SK-N-SH treated with all-trans-retinoic acid at 6 μM for 48 hours (cell line): ENCODE measurements at regions not wholly inside any gene's neighbourhood (a gene's known extent, or its start where the extent isn't known, plus 50 kb on each side); places are given as distances from the start of the nearest gene placed in this dataset.

Experiments
- ATAC-seq: fragments of 200-7000 bp; cut with Tn5 transposase; 3 replicates; pipeline ENCODE4 v1.9.1; 2020; ENCODE audit warnings: mild to moderate bottlenecking, moderate library complexity
- ARNTL ChIP-seq: fragments of 450-650 bp; formaldehyde crosslinking; IDR thresholded peaks from 2 replicates; pipeline ENCODE4 v1.5.0; 2020; ENCODE audit warnings: low read depth, mild to moderate bottlenecking, moderate library complexity, borderline replicate concordance
- BACH2 ChIP-seq: fragments of 250-450 bp; sonication (Bioruptor Pico); IDR thresholded peaks from 2 replicates; pipeline ENCODE4 v1.9.0; 2021; ENCODE audit warnings: mild to moderate bottlenecking, borderline replicate concordance
- CSDC2 ChIP-seq: fragments of 250-450 bp; sonication (Bioruptor Pico); IDR thresholded peaks from 2 replicates; pipeline ENCODE4 v1.5.0; 2020; ENCODE audit warnings: mild to moderate bottlenecking, moderate library complexity
- ESRRG ChIP-seq: fragments of 250-450 bp; sonication (Bioruptor Pico); IDR thresholded peaks from 2 replicates; pipeline ENCODE4 v1.6.1; 2021; ENCODE audit warnings: mild to moderate bottlenecking
- GLIS3 ChIP-seq: fragments of 250-450 bp; sonication (Bioruptor Pico); IDR thresholded peaks from 2 replicates; pipeline ENCODE4 v1.5.0; 2020; ENCODE audit warnings: mild to moderate bottlenecking, moderate library complexity
- ISL1 ChIP-seq: fragments of 250-450 bp; sonication (Bioruptor Pico); IDR thresholded peaks from 2 replicates; pipeline ENCODE4 v2.1.2; 2022; ENCODE audit warnings: mild to moderate bottlenecking, moderate library complexity
- OSR1 ChIP-seq: fragments of 250-450 bp; sonication (Bioruptor Pico); IDR thresholded peaks from 2 replicates; pipeline ENCODE4 v1.8.0; 2022; ENCODE audit warnings: moderate library complexity, mild to moderate bottlenecking, inconsistent platforms
- PPARA ChIP-seq: fragments of 250-450 bp; sonication (Bioruptor Pico); IDR thresholded peaks from 2 replicates; pipeline ENCODE4 v1.5.0; 2020; ENCODE audit warnings: mild to moderate bottlenecking, borderline replicate concordance
- SNAI2 ChIP-seq: fragments of 250-450 bp; sonication (Bioruptor Pico); IDR thresholded peaks from 2 replicates; pipeline ENCODE4 v1.5.0; 2020; ENCODE audit warnings: mild to moderate bottlenecking, moderate library complexity
- TOX ChIP-seq: fragments of 250-450 bp; sonication (Bioruptor Pico); IDR thresholded peaks from 2 replicates; pipeline ENCODE4 v1.8.0; 2021; ENCODE audit warnings: mild to moderate bottlenecking, moderate library complexity, borderline replicate concordance
- ZFP3 ChIP-seq: fragments of 250-450 bp; sonication (Bioruptor Pico); IDR thresholded peaks from 2 replicates; pipeline ENCODE4 v1.5.0; 2020; ENCODE audit warnings: mild to moderate bottlenecking, moderate library complexity
- ZFP30 ChIP-seq: fragments of 450-650 bp; formaldehyde crosslinking; IDR thresholded peaks from 2 replicates; pipeline ENCODE4 v1.5.0; 2022; ENCODE audit warnings: mild to moderate bottlenecking, moderate library complexity
- ZNF565 ChIP-seq: fragments of 450-650 bp; formaldehyde crosslinking; conservative IDR thresholded peaks from 2 replicates; pipeline ENCODE4 v1.5.0; 2020; ENCODE audit warnings: low read depth, mild to moderate bottlenecking, moderate library complexity
- ZNF70 ChIP-seq: fragments of 450-650 bp; formaldehyde crosslinking; IDR thresholded peaks from 2 replicates; pipeline ENCODE4 v1.5.0; 2020; ENCODE audit warnings: mild to moderate bottlenecking, moderate library complexity
- ZNF8 ChIP-seq: fragments of 450-650 bp; formaldehyde crosslinking; IDR thresholded peaks from 2 replicates; pipeline ENCODE4 v1.5.0; 2020; ENCODE audit warnings: mild to moderate bottlenecking, moderate library complexity
- TF ChIP-seq, protein P1 (sequence below): fragments of 250-450 bp; sonication (Bioruptor Pico); IDR thresholded peaks from 2 replicates; pipeline ENCODE4 v1.5.1; 2021; ENCODE audit warnings: mild to moderate bottlenecking, moderate library complexity
- TF ChIP-seq, protein P2 (sequence below): fragments of 250-450 bp; sonication (Bioruptor Pico); IDR thresholded peaks from 2 replicates; pipeline ENCODE4 v1.5.0; 2020; ENCODE audit warnings: mild to moderate bottlenecking, moderate library complexity
- TF ChIP-seq, protein P3 (sequence below): fragments of 250-450 bp; sonication (Bioruptor Pico); IDR thresholded peaks from 2 replicates; pipeline ENCODE4 v1.5.1; 2020; ENCODE audit warnings: low read depth, mild to moderate bottlenecking, moderate library complexity
- TF ChIP-seq, protein P4 (sequence below): fragments of 250-450 bp; sonication (Bioruptor Pico); IDR thresholded peaks from 2 replicates; pipeline ENCODE4 v1.8.0; 2020; ENCODE audit warnings: mild to moderate bottlenecking, moderate library complexity, borderline replicate concordance
- TF ChIP-seq, protein P5 (sequence below): fragments of 250-450 bp; sonication (Bioruptor Pico); IDR thresholded peaks from 2 replicates; pipeline ENCODE4 v1.8.0; 2021; ENCODE audit warnings: low read depth, mild to moderate bottlenecking, moderate library complexity, borderline replicate concordance

DNA sequence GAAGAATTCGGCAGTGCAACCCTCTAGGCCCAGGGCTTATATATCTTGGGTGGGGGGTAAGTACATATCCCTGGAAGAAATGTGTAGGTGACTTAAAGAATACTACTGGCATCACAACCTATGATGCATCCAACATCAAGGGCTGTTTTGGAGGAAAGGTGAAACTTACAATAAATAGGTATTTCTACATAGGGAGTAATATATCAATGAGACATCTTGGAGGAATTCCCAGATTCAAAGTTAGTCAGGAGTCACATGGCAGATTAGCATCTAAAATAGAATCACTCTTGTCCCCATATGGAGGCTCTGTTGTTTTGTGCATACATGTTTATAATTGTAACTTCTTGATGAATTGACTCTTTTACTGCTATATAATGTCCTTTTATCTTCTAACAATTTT is 375.5 kb downstream of the PAX1 start:
- ATAC-seq: no peak
- no peak for TF ChIP-seq ESRRG (CRISPR knock-in tag)
- TF ChIP-seq ISL1 (CRISPR knock-in tag): 0 out of 2 replicates have a peak, but pooled peaks have one; percentile 28

DNA sequence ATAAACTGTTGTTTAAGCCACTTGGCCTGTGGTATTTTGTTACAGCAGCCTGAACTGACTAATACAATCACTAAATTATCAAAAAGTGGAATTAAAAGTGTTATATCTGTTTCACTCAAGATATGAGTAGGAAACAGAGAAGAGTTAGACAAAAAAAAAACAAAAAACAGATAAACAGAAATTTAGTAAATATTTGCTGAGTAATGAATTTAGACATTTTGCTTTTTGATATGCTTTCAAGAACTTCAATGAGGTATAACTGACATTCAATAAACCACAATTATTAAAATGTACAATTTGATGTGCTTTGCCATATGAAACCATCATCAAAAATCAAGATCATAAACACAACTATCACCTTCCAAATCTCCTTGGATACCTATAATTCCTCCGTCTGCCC is 369.2 kb downstream of the PAX1 start:
- no peak for ATAC-seq
- TF ChIP-seq BACH2 (no peak), ZNF8 (CRISPR knock-in tag) (no peak), ISL1 (CRISPR knock-in tag) (no peak), SNAI2 (CRISPR knock-in tag) (no peak), ZFP3 (no peak), ESRRG (CRISPR knock-in tag) (no peak), TOX (no peak), OSR1 (CRISPR knock-in tag) (no peak), ZNF565 (CRISPR knock-in tag) (no peak)
- TF ChIP-seq, protein P1, sequence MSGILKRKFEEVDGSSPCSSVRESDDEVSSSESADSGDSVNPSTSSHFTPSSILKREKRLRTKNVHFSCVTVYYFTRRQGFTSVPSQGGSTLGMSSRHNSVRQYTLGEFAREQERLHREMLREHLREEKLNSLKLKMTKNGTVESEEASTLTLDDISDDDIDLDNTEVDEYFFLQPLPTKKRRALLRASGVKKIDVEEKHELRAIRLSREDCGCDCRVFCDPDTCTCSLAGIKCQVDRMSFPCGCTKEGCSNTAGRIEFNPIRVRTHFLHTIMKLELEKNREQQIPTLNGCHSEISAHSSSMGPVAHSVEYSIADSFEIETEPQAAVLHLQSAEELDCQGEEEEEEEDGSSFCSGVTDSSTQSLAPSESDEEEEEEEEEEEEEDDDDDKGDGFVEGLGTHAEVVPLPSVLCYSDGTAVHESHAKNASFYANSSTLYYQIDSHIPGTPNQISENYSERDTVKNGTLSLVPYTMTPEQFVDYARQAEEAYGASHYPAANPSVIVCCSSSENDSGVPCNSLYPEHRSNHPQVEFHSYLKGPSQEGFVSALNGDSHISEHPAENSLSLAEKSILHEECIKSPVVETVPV (CRISPR knock-in tag): no peak
- TF ChIP-seq, protein P2, sequence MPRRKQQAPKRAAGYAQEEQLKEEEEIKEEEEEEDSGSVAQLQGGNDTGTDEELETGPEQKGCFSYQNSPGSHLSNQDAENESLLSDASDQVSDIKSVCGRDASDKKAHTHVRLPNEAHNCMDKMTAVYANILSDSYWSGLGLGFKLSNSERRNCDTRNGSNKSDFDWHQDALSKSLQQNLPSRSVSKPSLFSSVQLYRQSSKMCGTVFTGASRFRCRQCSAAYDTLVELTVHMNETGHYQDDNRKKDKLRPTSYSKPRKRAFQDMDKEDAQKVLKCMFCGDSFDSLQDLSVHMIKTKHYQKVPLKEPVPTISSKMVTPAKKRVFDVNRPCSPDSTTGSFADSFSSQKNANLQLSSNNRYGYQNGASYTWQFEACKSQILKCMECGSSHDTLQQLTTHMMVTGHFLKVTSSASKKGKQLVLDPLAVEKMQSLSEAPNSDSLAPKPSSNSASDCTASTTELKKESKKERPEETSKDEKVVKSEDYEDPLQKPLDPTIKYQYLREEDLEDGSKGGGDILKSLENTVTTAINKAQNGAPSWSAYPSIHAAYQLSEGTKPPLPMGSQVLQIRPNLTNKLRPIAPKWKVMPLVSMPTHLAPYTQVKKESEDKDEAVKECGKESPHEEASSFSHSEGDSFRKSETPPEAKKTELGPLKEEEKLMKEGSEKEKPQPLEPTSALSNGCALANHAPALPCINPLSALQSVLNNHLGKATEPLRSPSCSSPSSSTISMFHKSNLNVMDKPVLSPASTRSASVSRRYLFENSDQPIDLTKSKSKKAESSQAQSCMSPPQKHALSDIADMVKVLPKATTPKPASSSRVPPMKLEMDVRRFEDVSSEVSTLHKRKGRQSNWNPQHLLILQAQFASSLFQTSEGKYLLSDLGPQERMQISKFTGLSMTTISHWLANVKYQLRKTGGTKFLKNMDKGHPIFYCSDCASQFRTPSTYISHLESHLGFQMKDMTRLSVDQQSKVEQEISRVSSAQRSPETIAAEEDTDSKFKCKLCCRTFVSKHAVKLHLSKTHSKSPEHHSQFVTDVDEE (CRISPR knock-in tag): no peak

DNA sequence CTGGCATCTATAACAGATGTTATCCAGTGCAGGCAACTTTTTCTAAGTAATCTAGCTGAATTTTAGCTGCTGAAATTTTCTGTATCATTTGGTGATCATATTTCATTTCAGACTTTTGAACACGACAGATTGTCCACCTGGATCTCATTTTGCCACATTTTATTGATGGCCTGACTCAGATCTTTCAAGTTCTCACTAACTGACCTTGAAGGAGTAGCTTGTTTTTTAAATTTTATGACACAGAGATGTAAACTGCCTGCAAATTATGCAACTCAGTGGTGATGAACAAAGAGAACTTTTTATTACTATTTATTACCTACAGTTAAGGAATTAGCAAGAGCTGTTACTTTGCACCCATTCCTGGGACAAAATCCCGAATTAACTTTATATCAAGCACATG is 366.4 kb downstream of the PAX1 start:
- no peak for ATAC-seq
- TF ChIP-seq PPARA (no peak), BACH2 (no peak), ZNF8 (CRISPR knock-in tag) (no peak), ZFP30 (CRISPR knock-in tag) (no peak), ZNF70 (CRISPR knock-in tag) (no peak), ZNF565 (CRISPR knock-in tag) (no peak), GLIS3 (CRISPR knock-in tag) (no peak), CSDC2 (CRISPR knock-in tag) (no peak), TOX (no peak), ESRRG (CRISPR knock-in tag) (no peak), ZFP3 (no peak), ISL1 (CRISPR knock-in tag) (no peak), ARNTL (CRISPR knock-in tag) (no peak), OSR1 (CRISPR knock-in tag) (no peak)
- TF ChIP-seq, protein P1 (CRISPR knock-in tag): no peak
- TF ChIP-seq, protein P2 (CRISPR knock-in tag): no peak
- TF ChIP-seq, protein P3, sequence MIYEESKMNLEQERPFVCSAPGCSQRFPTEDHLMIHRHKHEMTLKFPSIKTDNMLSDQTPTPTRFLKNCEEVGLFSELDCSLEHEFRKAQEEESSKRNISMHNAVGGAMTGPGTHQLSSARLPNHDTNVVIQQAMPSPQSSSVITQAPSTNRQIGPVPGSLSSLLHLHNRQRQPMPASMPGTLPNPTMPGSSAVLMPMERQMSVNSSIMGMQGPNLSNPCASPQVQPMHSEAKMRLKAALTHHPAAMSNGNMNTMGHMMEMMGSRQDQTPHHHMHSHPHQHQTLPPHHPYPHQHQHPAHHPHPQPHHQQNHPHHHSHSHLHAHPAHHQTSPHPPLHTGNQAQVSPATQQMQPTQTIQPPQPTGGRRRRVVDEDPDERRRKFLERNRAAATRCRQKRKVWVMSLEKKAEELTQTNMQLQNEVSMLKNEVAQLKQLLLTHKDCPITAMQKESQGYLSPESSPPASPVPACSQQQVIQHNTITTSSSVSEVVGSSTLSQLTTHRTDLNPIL (CRISPR knock-in tag): no peak
- TF ChIP-seq, protein P4, sequence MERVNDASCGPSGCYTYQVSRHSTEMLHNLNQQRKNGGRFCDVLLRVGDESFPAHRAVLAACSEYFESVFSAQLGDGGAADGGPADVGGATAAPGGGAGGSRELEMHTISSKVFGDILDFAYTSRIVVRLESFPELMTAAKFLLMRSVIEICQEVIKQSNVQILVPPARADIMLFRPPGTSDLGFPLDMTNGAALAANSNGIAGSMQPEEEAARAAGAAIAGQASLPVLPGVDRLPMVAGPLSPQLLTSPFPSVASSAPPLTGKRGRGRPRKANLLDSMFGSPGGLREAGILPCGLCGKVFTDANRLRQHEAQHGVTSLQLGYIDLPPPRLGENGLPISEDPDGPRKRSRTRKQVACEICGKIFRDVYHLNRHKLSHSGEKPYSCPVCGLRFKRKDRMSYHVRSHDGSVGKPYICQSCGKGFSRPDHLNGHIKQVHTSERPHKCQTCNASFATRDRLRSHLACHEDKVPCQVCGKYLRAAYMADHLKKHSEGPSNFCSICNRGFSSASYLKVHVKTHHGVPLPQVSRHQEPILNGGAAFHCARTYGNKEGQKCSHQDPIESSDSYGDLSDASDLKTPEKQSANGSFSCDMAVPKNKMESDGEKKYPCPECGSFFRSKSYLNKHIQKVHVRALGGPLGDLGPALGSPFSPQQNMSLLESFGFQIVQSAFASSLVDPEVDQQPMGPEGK (CRISPR knock-in tag): no peak
- TF ChIP-seq, protein P5, sequence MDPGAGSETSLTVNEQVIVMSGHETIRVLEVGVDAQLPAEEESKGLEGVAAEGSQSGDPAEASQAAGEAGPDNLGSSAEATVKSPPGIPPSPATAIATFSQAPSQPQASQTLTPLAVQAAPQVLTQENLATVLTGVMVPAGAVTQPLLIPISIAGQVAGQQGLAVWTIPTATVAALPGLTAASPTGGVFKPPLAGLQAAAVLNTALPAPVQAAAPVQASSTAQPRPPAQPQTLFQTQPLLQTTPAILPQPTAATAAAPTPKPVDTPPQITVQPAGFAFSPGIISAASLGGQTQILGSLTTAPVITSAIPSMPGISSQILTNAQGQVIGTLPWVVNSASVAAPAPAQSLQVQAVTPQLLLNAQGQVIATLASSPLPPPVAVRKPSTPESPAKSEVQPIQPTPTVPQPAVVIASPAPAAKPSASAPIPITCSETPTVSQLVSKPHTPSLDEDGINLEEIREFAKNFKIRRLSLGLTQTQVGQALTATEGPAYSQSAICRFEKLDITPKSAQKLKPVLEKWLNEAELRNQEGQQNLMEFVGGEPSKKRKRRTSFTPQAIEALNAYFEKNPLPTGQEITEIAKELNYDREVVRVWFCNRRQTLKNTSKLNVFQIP (CRISPR knock-in tag): no peak
